Endometrial microvascular endothelial cells (primary cell): ENCODE measurements at regions not wholly inside any gene's neighbourhood (a gene's known extent, or its start where the extent isn't known, plus 50 kb on each side); places are given as distances from the start of the nearest gene placed in this dataset.
"Not testable (repeated sequence)": the region's sequence is repeated elsewhere in the genome, so short reads cannot be mapped to it uniquely, and the experiment has no call there.

Experiments used
- in situ Hi-C: cut with HindIII; loops from 2 replicates; pipeline ENCODE4 v1.10.0; 2017; ENCODE audit warnings: low sequenced_read_pairs, low pct_unique_long_range_greater_than_20kb; ENCODE audit errors: inconsistent ontology term

DNA sequence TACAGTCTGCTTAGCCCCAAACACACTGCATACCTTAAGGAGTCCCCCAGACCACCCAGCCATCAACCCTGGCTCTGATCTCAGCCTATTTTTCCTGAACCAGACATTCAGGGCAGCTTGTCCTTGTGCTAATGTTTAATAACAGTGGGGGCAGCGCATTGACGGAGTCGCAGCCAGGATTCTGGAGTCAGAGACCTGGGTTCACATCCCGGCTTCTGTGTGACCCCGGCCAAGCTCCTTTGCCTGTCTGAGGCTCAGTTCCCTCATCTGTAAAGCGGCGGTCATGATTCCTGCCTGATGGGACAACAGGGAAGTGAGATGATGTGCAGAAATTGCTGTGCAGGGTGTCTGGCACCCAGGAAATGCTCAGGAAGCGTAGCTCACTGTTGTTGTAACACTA lies 63.1 kb downstream of the MATN1 start:
- in situ Hi-C loops: no loop called here

DNA sequence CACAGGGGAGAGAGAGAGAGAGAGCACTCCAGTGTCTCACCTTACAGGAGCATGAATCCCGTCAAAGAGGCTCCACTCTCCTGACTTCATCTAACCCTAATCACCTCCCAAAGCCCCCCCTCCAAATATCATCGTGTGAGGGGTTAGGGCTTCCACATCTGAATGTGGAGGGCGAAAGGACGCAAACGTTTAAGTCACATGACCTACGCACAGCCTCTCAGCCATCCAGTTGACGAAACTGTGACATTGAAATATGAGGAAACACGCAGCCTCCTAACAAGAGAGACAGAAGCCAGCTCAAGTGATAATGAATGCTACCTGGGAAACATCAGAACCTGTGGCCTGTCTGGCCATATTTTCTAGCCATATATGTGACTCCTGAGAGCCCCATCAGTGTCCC lies 63.7 kb downstream of the MATN1 start:
- in situ Hi-C loops: no loop called here

DNA sequence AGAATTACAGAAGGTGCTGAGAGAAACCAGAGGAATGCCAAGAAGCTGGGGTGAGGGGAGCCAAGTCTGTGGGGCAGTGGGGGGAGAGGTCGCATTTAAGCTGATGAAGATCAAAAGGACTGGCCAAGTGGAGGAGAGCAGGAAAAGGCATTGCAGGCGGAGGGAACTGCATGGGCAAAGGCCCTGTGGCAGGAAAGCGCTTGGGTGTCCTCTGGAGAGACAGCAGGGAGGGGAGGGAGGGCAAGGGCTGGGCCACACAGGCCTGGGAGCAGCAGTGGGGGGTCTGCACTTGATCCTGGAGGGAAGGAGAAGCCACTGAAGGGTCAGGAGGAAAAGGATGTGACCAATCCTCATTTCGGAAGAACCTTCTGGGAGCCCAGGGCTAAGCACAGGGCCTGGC lies 65.0 kb downstream of the MATN1 start:
- in situ Hi-C loops: not testable (repeated sequence)

DNA sequence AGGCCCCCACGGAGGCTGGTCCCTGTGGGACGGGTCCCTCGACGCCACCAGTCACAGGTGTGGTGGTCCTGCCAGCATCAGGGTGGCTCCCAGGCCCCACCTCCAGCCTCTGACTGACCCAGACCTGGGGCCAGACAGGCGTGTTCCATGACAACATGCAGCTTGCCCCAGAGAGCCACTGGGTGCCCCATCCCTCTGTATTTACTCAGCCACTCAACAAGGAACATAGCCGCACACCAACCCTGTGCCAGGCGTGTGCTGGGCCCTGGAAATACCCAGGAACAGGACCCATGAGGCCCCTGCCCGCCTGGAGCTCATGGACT lies 65.4 kb downstream of the MATN1 start:
- in situ Hi-C loops: no loop called here

DNA sequence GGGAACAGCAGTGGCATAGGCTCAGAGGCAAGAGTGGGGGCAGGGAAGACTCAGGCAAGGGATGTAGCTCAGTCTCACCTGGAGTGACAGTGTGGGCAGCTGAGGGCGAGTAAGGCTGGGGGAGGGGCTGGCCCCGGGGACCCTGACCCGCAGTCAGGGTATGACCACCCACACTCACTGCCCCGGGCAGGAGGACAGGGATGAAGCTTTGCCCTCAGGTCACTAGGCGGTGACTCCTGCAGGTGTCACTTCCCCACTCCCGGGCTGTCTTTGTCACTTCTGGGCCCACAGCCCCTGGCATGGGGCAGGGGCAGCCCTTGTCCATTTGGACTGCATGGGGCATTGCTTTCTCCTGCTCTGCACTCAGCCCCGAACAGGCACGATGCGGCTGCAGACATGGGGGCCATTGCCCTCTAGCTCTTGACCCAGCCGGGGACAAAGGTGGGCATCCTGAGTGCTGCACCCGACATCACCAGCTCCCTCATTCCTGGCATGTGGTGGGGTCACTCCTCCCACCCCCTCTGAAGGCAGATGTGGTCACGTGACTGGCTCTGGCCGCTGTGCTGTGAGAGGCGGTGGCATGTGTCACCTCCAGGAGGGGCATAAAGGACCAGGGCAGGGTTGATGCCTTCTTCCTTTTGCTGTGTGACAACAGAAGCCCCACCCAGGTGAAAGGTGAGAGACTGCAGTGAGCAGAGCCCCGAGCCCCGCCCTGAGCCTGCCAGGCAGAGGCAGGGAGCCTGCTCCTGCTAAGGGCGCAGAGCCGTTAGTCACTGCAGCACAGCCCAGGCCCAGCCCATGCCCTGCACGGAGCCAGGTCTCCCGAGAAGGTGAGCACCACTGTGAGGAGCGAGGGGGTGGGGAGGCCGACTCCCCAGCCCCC lies 66.0 kb downstream of the MATN1 start:
- in situ Hi-C loops: no loop called here

DNA sequence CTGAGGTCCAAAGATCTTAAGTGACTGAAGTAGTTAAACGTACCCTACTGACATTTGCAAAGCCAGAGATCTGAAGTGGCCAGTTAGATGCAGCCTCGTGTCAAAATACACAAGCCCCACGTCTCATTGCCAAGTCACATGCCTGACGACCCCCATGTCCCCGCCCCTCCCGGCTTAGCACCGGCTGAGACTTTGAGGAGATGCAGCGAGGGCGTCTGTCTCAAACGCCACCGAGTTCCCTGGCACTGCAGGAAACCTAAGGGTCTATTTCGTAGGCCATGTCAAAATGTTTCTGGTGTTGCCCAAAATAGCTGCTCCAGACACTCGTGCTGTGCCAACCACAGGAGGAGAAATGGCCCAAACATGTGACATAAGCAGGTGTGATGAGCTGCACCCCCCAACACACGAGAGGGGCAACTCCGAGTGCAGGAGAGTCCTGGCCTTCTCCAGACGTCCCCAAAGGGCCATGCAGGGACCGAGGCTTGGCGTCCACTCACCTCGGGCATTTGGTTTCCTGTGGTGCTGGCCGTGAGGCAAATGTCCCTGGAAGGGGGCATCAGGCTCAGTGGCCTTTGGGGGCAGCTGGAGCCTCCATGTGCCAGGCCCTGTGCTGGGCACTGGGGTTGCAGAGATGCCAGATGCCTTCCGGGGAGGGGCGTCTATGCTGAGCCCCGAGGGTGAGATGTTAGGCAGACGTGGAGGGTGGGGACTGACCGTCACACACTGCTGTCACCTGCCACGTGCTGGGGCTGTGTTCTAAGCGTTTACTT lies 67.0 kb downstream of the MATN1 start:
- in situ Hi-C loops: no loop called here

DNA sequence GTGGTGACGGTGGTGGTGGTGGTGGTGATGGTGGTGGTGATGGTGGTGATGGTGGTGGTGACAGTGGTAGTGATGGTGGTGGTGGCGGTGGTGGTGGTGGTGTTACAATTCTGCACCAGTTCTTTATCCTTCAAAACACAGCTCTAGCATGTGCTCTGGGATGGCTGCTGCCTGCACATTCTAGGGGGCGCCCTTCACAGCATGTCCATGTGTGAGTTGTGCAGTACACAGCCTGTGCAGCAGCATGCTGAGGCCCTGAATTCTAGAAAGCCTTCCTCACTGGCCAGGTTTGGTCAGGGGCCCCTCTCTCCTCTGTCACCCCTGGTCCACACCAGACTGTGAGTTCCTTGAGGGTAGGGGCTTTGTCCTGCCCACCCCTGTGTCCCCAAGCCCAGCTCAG lies 67.7 kb downstream of the MATN1 start:
- in situ Hi-C loops: no loop called here

DNA sequence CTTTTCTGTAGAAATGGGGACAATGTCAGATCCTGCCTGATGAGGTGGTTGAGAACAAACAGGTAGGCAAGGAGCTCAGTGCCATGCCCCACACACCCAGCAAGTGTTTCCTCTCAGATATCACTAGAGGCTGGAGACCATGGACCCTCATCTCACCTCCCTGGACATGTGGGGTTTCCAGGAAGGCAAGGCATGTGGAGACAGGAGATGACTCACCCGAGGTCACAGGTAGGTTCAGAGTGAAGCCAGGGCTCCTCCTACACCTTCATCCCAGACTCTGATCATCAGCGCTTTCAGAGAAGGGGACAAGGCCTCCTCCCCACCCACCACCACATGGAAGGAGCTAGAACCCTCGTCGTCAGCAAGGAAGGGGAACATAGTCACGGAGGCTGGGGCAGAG lies 69.2 kb downstream of the MATN1 start:
- in situ Hi-C loops: no loop called here

DNA sequence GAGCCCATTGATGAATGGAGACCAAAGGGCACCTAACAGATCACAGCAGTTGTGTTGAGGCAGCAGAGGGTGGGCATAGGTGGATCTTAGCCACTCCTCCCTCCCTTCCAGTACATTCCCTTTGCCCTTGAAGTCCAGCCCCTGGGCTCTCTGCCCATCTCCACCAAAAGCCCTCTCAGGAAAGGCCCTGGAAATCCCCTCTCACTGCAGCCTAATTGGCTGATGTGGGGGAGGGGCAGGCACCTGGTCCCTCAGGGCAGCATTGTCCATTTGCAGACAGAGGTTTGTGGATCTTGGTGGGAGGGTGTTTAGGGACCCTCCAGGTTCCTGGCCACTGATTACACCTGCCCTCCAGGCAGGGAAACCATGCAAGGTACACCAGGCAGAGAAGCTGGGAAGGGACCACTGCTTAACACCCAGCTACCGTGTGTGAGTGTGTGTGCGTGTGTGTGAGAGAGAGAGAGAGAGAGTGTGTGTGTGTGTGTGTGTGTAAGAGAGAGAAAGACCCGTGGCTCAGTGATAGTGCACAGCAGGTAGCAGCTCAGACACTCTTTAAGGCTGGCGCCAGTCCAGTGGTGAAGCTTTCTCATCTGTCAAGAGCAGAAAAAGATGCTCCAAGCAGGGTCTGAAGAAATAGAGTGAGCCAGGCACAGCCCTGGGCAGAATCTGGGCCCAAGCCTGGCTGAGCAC lies 71.1 kb downstream of the MATN1 start:
- in situ Hi-C loops: no loop called here

DNA sequence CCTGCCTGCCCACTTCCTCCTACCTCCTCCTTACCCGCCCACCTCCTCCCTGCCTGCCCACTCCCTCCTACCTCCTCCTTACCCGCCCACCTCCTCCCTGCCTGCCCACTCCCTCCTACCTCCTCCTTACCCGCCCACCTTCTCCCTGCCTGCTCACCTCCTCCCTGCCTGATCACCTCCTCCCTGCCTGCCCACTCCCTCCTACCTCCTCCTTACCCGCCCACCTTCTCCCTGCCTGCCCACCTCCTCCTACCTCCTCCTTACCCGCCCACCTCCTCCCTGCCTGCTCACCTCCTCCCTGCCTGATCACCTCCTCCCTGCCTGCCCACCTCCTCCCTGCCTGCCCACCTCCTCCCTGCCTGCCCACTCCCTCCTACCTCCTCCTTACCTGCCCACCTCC lies 72.0 kb downstream of the MATN1 start:
- in situ Hi-C loops: not testable (repeated sequence)

DNA sequence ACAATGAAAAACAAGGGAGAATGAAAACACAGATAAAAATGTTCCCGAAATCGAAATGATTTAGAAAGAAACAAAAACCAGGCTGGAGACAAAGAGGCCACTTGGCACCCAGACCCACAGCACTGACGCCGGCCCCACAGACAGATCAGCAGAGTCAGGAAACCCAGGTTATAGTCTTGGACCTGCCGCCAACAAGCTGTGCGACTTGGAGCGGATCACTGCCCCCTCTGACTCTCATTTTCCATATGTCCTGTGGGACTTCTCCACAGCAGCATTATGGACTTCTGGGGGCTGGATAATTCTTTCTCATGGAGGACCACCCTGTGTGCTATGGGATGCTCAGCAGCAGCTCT lies 72.4 kb downstream of the MATN1 start:
- in situ Hi-C loops: no loop called here

DNA sequence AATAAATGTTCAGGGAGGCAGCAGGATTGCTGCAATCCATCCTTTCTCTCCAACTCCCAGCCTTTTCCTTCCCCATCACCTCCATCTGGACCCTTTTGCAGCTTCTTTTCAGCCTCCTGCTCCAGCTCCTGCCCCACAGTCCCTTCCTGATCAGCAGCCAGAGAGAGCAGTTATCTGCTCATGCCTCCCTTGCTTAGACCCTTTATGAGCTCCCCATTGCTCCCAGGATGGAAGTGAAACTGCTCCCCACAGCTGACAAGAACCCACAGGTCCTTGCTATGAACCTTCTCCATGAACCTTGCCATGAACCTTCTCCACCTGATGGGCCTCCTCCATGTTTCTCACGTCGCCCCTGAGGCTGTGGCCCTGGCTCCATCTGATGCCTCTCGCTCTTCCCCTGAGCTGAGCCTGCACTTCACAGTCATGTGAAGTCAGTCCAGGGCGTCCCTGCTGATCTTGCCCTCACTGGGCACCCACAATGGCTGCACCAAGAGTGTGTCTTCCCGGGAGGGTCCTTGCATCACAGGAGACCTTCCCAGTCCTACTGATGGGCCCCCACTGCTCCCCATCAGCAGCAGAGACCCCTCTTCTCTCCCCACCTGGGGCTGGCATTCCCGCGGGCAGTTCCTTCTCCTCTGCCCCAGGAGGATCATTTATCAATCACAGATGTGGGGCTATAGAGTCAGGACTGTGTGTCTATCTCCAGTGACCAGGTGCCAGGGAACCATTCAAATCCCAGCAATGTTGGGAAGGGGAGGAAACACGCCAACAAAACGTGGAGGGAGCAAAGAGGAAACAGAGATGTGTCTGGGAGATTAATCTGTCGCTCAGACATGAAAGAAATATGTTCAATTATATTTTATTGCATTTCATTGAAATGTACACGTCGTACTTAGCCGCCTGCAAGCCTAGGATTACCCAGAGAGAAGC lies 73.1 kb downstream of the MATN1 start:
- in situ Hi-C loops: no loop called here

DNA sequence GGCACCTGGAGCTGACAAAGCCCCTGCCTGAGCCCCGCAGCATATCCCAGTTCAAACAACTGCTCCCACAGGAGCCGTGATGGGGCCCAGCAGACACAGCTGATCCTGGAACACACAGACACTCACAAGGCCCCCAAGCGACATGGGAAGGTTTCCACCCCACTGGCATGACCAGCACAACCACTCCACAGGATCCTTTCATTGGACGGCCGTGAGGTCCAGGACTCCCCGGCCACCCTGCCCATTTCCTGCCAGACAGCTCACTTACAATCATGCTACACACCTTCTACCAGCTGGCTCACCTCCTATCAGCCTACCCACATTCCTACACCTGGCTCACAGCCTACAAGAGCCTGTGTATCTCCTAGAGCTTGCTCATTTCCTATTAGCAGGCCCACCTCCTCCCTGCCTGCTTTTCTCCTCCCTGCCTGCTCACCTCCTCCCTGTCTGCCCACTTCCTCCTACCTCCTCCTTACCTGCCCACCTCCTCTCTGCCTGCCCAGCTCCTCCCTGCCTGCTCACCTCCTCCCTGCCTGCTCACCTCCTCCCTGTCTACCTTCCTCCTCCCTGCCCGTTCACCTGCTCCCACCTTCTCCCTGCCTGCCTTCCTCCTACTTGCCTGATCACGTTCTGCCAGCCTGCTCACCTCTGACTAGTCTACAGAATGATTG lies 73.9 kb downstream of the MATN1 start:
- in situ Hi-C loops: no loop called here

DNA sequence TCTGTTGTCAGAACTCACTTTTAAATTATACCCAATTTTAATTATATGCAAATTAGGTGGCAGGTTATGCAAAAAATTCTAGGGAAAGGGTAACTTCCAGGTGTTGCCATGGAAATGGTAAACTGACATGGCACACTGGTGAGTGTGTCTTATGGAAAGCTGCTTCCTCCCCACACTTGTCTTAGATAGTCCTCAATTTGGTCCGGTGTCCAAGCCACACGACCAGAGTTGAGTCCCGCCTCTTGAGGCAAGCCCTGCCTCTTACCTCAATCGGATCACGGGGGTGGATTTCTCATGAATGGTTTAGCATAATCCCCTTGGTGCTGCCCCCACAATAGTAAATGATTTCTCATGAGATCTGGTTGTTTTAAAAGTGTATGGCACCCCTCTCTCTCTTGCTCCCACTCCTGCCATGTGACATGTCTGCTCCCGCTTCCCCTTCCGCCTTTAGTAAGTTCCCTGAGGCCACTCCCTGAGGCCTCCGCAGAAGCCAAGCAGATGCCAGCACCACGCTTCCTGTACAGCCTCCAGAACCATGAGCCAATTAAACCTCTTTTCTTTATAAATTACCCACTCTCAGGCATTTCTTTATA lies 74.9 kb downstream of the MATN1 start:
- in situ Hi-C loops: no loop called here

DNA sequence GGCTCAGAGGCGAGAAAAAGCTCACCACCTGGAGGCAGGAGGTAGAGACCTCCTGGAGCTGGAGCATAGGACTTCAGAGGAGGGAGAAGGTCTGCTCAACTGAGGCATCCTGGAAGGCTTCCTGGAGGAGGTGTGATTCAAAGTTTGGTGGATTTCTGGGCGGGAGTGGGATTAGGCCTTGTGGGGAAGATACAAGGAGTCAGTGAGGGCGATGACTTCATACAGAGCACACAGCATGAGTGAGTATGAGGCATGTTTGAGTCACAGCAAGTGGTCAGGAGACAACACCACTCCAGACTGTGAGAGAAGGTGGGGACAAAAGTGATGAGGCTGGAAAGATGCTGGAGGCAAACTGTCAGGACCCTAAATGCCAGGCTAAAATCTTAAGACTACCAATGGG lies 77.6 kb downstream of the MATN1 start:
- in situ Hi-C loops: no loop called here

DNA sequence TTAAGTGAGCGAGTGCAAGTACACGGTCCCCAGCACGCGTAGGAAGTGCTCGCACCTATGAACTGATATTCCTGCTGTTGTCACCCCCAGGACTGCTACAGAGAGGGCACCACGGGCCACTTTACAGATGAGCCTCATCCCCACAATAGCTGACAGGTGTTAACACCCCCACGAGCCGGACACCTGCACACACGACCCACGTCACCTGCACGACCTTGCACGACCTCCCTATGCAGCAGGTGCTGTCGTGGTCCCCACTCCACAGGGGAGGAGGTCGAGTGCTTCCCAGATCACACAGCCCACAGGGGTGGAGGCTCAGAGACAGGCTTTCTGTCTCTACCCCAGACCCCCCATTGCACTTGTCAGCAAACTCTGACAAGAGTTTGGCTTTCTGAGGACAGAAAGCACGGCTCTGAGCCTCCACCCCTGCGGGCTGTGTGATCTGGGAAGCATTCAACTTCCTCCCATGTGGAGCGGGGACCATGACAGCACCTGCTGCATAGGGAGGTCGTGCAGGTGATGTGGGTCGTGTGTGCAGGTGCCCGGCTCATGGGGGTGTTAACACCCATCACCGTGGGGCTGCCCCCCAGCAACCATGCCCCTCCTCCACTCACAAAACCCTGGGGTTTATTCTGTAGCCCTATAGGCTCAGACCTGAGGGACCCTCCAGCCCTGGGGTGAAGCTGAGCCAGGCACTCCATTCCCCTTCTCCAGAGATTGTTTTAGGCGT lies 80.8 kb downstream of the MATN1 start:
- in situ Hi-C loops: no loop called here

DNA sequence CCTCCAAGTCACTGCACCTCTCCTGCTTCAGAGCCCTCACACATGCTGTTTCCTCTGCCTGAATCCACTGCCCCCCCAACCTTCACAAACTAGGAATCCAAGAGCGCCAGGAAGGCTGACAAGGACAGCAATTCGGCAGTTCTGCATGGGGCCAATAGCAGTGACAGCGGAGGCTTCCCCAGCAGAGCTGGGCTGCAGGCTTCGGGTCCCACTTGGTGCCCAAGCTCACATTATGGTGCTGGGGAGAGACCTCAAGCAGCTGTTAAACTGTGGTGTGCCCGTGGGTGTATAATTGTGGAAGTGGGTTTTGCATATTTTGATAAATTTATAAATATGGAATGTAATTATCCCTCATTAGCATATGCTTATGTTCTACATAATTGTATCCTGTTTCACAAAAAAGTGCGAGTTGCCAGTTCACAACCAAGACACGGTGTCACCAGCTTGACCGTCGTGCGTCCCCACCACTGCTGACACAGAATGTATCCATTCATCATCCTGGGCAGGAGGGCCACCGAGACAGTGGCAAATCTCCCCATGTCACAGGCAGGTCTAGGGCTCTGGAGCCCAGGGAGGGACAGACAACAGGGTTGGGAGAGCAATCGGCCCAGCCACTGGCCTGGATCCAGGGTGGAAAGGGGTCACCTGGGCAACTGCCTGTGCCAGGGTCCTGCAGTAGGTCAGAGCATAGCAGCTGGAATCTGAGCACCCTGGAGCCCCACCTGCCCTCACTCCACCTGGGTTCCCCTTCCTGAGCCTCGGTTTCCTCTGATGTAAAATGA lies 81.6 kb downstream of the MATN1 start:
- in situ Hi-C loops: no loop called here
